Esophagus (tissue), 2 donors: ENCODE measurements at regions not wholly inside any gene's neighbourhood (a gene's known extent, or its start where the extent isn't known, plus 50 kb on each side); places are given as distances from the start of the nearest gene placed in this dataset.

Source experiments
- H3K27ac ChIP-seq, 2 donors: one replicate each; pipeline ENCODE4 v1.5.1; 2013; ENCODE audit warnings: low read depth in 2 of 2, mild to moderate bottlenecking in 2 of 2, inconsistent platforms in 1 of 2, low read length in 1 of 2, moderate library complexity in 1 of 2
- H3K27me3 ChIP-seq, 2 donors: one replicate each; pipeline ENCODE4 v1.6.1; 2013; ENCODE audit warnings: low read length in 2 of 2, control low read depth in 1 of 2, mild to moderate bottlenecking in 1 of 2; ENCODE audit not compliant: insufficient read depth in 2 of 2, control insufficient read depth in 1 of 2
- H3K36me3 ChIP-seq, 2 donors: one replicate each; pipeline ENCODE4 v1.6.1; 2013; ENCODE audit warnings: low read length in 1 of 2; ENCODE audit not compliant: control insufficient read depth in 2 of 2, insufficient read depth in 2 of 2
- H3K4me1 ChIP-seq, 2 donors: one replicate each; pipeline ENCODE4 v1.6.1; 2013; ENCODE audit warnings: low read length in 1 of 2; ENCODE audit not compliant: control insufficient read depth in 2 of 2, insufficient read depth in 2 of 2
- H3K4me3 ChIP-seq, 2 donors: one replicate each; pipeline ENCODE4 v1.5.1; 2013; ENCODE audit warnings: low read length in 2 of 2, mild to moderate bottlenecking in 2 of 2, low read depth in 1 of 2, moderate library complexity in 1 of 2
- H3K9me3 ChIP-seq, 2 donors: one replicate each; pipeline ENCODE4 v1.6.1; 2013; ENCODE audit warnings: mild to moderate bottlenecking in 2 of 2, low read depth in 1 of 2, low read length in 1 of 2, moderate library complexity in 1 of 2; ENCODE audit not compliant: control insufficient read depth in 2 of 2, insufficient read depth in 1 of 2
- WGBS, 2 donors: extraction: QIAGEN DNeasy Blood & Tissue Kit; methylation state at CpG; one replicate each; pipeline ENCODE4 v1.1.7; 2013; 5-methylcytosine and 5-hydroxymethylcytosine counted together
- donor health status: healthy with polysubstance abuse.
- donor health status: Bipolar disorder and iron deficiency.

DNA sequence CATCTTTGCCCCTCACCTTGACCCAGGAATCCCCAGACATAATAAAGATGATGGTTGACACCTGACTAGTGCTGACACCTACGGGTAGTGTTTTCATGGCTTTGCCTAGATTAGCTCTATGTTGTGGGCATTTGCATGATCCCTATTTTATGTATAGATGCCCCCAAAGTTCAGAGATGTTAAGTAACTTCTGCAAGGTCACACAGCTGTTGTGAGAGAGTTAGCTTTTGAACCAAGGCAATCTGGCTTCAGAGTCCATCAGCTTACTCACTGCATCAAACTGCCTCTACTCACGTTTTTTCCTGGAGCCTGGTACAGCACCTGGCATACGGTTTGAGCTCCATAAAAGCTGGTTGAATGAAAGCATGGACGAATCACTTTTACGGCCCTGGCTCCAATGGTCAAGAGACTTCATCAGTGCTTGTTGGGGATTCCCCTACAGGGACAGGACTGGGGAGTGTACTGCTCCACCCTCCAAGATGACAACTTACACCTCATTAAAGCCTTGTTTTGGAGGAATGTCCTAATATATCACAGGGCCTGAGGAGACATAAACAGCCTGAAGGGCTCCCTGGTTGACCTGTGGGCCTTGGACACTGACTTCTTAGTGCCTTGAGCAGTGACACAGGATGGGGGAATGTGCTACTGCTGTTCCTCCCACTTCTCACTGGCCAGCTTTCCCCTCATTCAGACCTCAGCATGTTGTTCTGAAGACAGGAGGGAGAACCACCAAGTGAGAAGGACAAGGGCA lies 193.2 kb upstream of the ASIC2 start:
- Histone ChIP-seq H3K4me3 (no peak overlapping the region), H3K36me3 (no peaks in the 10 kb centered on the region), H3K4me1 (no peaks in the 10 kb centered on the region), H3K27me3 (no peaks in the 10 kb centered on the region), H3K9me3 (no peaks in the 10 kb centered on the region), H3K27ac (no peak overlapping the region)
- WGBS, 2 donors: 74 to 82% methylated on average over 5 of the region's 5 CpGs

DNA sequence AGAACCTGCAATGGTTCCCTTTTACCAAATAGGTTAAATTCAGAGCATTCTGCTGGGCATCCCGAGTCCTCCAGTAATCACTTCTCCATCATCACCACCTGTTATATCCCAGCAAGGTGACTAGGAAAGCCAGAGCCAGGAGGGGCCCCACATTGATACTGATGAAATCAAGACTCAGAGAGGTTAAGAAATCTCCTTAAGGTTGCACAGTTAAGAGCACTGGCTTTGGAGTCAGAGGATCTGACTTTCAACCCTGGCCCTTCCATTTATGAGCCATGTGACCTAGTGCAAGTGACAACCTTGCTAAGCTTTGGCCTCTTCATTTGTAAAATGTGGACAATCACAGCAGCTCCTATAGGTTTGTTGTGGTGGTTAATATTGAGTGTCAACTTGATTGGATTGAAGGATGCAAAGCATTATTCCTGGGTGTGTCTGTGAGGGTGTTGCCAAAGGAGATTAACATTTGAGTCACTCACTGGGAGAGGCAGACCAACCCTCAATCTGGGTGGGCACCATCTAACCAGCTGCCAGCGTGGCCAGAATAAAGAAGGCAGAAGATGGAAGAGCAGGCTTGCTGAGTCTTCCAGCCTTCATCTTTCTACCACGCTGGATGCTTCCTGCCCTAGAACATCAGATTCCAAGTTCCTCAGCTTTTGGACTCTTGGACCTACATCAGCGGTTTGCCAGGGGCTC lies 194.2 kb upstream of the ASIC2 start:
- WGBS, 2 donors: 54 to 65% methylated on average over 4 of the region's 4 CpGs

DNA sequence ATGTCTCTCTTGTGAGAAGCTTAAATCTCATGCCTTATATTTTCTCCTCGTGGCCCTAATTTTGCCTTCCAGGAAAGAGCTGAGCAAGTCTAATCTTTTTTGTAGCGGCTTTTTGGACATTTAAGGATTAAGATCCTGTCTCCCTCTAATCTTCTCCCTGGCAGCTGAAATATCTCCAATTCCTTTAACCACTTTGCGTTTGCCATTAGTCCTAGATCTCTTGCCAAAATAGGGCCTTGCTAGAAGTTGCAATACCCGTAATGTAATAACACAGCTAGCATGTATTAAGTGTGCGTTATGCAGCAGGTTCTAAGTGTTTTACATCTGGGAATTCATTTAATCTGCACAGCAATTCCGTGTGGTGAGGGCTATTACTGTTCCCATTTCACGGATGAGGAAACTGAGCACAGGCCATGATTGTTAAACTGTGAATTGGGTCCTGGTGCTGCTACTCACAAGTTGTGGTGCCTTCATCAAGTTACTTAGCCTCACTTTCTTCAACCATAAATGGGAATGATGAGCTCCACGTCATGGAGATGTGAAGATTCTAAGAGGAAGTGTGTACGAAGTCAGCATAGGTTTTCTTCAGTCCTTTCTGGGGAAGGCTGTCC lies 198.9 kb upstream of the ASIC2 start:
- Histone ChIP-seq H3K27ac (no peak overlapping the region), H3K36me3 (no peaks in the 10 kb centered on the region), H3K27me3 (no peaks in the 10 kb centered on the region), H3K4me3 (no peak overlapping the region), H3K9me3 (no peaks in the 10 kb centered on the region), H3K4me1 (no peaks in the 10 kb centered on the region)
- WGBS, 2 donors: 67% methylated on average over 9 of the region's 9 CpGs

More for the DNA sequence above, 194.2 kb upstream of the ASIC2 start:
- H3K9me3 ChIP-seq: no peaks in the 10 kb centered on the region
- H3K4me3 ChIP-seq: no peak overlapping the region
- no peaks in the 10 kb centered on the region for H3K36me3 ChIP-seq
- H3K4me1 ChIP-seq: no peaks in the 10 kb centered on the region
- no peak overlapping the region for H3K27ac ChIP-seq
- H3K27me3 ChIP-seq: no peaks in the 10 kb centered on the region

DNA sequence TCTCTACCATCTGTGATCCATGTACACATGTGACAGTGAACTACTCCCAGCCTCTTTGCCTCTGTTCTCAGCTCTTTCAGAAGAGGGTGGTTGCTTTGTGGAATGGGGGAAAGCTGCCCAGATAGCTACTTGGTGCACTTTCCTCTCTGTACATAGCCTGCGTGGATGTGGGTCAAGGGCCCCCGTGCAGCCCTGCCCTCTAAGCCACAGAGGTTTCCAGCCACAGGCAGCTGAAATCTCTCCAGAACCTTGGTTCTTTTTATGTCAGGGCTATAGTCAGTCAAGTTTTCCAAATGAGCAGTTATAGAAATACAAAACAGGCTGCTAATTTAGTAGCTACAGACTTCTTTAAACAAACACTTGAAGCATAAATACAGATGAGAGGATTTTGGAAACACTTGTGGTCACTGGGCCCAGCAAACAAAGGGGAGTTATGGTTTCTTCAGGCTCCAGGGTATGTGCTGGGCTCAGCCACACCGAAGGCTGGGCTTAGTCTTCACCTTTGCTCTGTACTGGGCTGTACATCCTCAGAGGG lies 199.7 kb upstream of the ASIC2 start:
- Histone ChIP-seq H3K36me3 (no peaks in the 10 kb centered on the region), H3K27ac (no peak overlapping the region), H3K9me3 (no peaks in the 10 kb centered on the region), H3K4me1 (no peaks in the 10 kb centered on the region), H3K27me3 (no peaks in the 10 kb centered on the region), H3K4me3 (no peak overlapping the region)
- WGBS, 2 donors: 56 to 68% methylated on average over 3 of the region's 3 CpGs

DNA sequence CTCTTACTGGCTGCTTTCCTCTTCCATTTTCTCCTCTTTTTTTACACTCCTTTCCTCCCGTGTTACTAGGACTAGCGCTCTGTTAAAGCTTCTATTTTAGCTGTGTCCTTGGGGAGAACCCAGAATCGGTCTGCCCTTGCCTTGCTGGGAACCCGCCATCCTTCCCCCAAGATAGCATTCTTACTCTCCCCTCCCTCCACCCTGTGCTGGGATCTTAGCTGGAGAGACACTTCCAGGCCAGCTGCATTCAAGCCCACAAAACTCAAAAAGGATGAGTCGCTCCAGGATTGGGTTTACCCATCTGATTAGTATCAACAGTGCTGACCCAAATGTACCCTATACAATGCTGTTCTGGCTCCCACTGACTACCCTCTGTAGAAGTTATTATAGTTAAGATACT lies 200.5 kb upstream of the ASIC2 start:
- H3K36me3 ChIP-seq: no peaks in the 10 kb centered on the region
- 61 to 74% methylated on average over 5 of the region's 5 CpGs for WGBS, 2 donors
- H3K4me3 ChIP-seq: no peak overlapping the region
- no peaks in the 10 kb centered on the region for H3K27me3 ChIP-seq
- no peaks in the 10 kb centered on the region for H3K4me1 ChIP-seq
- no peaks in the 10 kb centered on the region for H3K9me3 ChIP-seq
- H3K27ac ChIP-seq: no peak overlapping the region

DNA sequence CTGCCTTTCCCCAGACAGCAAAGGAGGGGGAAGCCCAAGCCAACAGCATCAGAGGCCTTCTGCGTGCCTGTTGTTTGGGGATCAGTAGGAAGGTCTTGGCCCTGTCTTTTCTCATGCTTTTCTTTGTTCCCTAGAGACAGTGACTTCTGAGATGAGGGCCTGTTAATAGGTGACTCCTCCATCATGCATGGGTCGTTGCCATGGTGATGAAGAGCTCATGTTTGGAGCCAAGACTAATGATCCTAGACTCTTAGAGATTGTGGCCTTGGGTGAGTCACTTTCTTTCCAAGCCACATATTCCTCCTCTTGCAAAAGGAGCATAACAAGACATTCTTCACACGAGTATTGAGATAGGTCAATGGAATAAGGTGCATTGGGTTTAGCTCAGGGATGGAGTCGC lies 201.1 kb upstream of the ASIC2 start:
- Histone ChIP-seq H3K27me3 (no peaks in the 10 kb centered on the region), H3K36me3 (no peaks in the 10 kb centered on the region), H3K9me3 (no peaks in the 10 kb centered on the region), H3K27ac (no peak overlapping the region), H3K4me3 (no peak overlapping the region), H3K4me1 (no peaks in the 10 kb centered on the region)
- 73 to 76% methylated on average over 4 of the region's 4 CpGs for WGBS, 2 donors

DNA sequence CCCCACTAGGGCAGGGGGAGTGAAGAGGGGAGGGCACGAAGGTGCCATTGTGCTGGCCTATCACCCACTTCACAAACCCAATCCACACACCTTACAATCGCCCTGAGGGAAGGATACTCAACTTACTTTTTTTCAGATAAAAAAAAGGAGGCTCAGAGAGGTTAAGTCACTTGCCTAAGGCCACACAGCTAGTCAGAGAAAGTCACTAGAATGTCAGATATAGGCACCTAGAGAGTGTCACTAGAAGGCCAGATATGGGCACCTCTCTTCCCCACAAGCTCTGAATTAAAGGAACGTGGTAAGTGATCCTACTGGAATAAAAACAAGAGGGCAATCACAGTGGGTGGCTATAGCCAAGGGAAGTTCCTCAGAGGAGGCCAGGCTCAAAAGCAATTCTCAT lies 204.5 kb upstream of the ASIC2 start:
- no peaks in the 10 kb centered on the region for H3K36me3 ChIP-seq
- H3K27me3 ChIP-seq: no peaks in the 10 kb centered on the region
- H3K4me1 ChIP-seq: peaks cover 0 to 2% of the 10 kb centered on the region in 2 donors
- 64 to 68% methylated on average over 3 of the region's 3 CpGs for WGBS, 2 donors
- H3K27ac ChIP-seq: no peak overlapping the region
- H3K4me3 ChIP-seq: no peak overlapping the region
- no peaks in the 10 kb centered on the region for H3K9me3 ChIP-seq

DNA sequence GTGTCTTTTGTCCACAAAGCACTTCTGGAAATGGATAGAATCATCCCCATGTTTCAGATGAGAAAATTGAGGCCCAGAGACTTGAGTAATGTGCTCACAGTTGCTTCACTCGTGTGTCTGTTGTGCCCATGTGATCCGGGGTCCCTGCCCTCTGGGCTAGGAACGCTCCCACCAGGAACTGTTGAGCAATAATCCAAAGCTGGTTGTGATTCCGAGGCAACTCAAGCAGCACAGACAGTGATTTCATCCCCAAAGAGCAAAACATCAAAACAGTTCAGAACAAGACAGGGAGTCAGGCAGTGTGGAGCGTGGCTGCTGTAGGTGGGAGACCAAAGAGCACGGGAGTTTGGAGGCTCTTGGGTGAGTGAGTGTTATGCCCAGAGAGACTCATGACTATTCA lies 205.0 kb upstream of the ASIC2 start:
- Histone ChIP-seq H3K4me3 (no peak overlapping the region), H3K4me1 (peaks cover 0 to 2% of the 10 kb centered on the region in 2 donors), H3K27me3 (no peaks in the 10 kb centered on the region), H3K9me3 (no peaks in the 10 kb centered on the region), H3K27ac (no peak overlapping the region), H3K36me3 (no peaks in the 10 kb centered on the region)
- 71 to 77% methylated on average over 6 of the region's 6 CpGs for WGBS, 2 donors

DNA sequence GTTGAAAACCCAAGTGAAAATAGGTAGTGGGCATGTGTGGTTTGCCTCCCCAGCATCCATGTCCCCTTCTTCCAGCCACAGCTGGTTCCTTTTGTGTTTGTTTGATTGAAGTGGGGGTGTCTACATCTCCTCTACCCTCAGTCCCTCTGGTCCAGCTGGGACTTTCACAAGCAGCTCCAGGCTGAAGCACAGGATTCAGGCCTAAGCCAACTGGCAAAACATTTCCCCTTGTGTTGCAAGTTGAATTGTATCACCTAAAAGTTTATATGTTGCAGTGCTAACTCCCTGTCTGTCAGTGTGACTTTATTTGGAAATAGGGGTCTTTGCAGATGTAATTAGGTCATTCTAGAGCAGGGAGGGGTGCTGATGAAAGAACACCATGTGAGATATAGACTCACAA lies 205.9 kb upstream of the ASIC2 start:
- Histone ChIP-seq H3K9me3 (no peaks in the 10 kb centered on the region), H3K4me3 (no peak overlapping the region), H3K27ac (no peak overlapping the region), H3K36me3 (no peaks in the 10 kb centered on the region), H3K4me1 (peaks cover 0 to 2% of the 10 kb centered on the region in 2 donors), H3K27me3 (no peaks in the 10 kb centered on the region)
